ENCODE measurements at regions not wholly inside any gene's neighbourhood (a gene's known extent, or its start where the extent isn't known, plus 50 kb on each side); places are given as distances from the start of the nearest gene placed in this dataset.

- no peak for TF ChIP-seq EZH2 (IDR thresholded peaks at IDR 0.05; ENCODE audit: low read depth)
- TF ChIP-seq CTCF (conservative IDR thresholded peaks at IDR 0.05), result no peak
These were observed 509.5 kb upstream of the CELF2 start for GRCh38 chr10:10508211-10508610.
